ENCODE measurements at regions not wholly inside any gene's neighbourhood (a gene's known extent, or its start where the extent isn't known, plus 50 kb on each side); places are given as distances from the start of the nearest gene placed in this dataset.
"Not testable (repeated sequence)": the region's sequence is repeated elsewhere in the genome, so short reads cannot be mapped to it uniquely, and the experiment has no call there.

DNA sequence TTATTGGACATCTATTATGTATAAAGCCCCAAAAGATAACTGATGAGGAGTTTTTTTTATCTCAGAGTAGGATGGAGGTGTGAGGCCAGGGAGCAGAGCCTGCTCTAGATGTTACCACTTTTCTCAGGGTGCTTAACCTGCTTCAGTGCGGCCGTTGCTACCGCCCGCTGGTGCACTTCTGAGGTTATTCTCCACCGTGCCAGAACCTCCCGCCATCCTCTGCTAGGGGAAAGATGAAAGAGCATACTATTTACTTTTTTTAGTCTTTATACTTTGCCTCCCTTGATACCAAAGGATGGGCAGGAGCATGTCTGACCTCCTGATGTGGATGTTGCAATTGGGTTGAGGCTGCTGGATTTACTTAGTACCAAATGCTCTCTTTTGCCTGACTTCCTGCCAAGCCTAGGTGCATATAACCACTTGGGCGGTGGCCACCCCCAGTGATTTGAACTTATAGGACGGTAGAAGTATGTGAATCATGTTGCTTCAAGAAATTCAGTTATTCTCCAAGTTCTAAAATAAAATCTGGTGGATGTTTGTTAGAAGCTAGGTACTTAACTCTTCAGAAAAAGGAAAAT is 71.1 kb upstream of the HSPB3 start:
- peaks cover 5% of the 10 kb centered on the region for H3K27me3 Mint-ChIP-seq
- H3K9me3 Mint-ChIP-seq = no peaks in the 10 kb centered on the region
- no peaks in the 10 kb centered on the region for H3K36me3 Mint-ChIP-seq (ENCODE audit: low read depth)
- no peak overlapping the region for H3K27ac Mint-ChIP-seq
- DNase-seq = no peak
- H3K4me1 Mint-ChIP-seq (ENCODE audit: low read depth) = peaks cover 15% of the 10 kb centered on the region
- H3K4me3 Mint-ChIP-seq = no peak overlapping the region

DNA sequence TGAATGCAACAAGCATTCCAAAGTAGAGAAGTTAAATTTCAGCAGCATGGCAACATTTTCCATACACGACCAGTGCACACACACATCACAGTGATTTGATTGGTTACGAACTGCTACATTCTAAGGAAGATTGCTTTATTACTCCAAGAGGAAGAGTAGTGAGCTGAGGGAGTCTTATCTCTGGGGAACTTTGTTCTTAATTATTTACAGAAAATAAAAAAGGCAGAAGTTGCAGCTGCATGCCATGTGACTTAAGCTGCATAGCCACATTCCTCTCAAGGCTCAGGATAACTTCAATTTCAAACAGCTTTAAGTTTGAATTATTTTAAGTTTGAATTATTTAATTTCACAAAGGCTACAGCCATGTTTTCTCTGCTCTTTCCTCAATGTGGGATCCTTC is 71.6 kb upstream of the HSPB3 start:
- Mint-ChIP-seq H3K4me3 (no peak overlapping the region), H3K9me3 (no peaks in the 10 kb centered on the region), H3K4me1 (ENCODE audit: low read depth) (peaks cover 13% of the 10 kb centered on the region), H3K36me3 (ENCODE audit: low read depth) (no peaks in the 10 kb centered on the region), H3K27ac (no peak overlapping the region), H3K27me3 (peaks cover 8% of the 10 kb centered on the region)
- no peak for DNase-seq

GRCh38 chr5:54383225-54383901 is 72.1 kb upstream of the HSPB3 start:
- H3K27me3 Mint-ChIP-seq = peaks cover 13% of the 10 kb centered on the region
- DNase-seq = no peak
- no peaks in the 10 kb centered on the region for H3K9me3 Mint-ChIP-seq
- no peaks in the 10 kb centered on the region for H3K36me3 Mint-ChIP-seq (ENCODE audit: low read depth)
- H3K4me1 Mint-ChIP-seq (ENCODE audit: low read depth) = peaks cover 10% of the 10 kb centered on the region
- H3K4me3 Mint-ChIP-seq = no peak overlapping the region
- H3K27ac Mint-ChIP-seq = no peak overlapping the region

GRCh38 chr5:54381319-54381718 is 70.9 kb upstream of the ARL15 start:
- not testable (repeated sequence) for H3K36me3 Mint-ChIP-seq (ENCODE audit: low read depth); H3K9me3 Mint-ChIP-seq; H3K4me1 Mint-ChIP-seq (ENCODE audit: low read depth); H3K4me3 Mint-ChIP-seq; DNase-seq; H3K27ac Mint-ChIP-seq
- H3K27me3 Mint-ChIP-seq = peaks cover 28% of the 10 kb centered on the region

- peaks cover 3% of the 10 kb centered on the region for H3K9me3 Mint-ChIP-seq
- H3K27me3 Mint-ChIP-seq = peaks cover 38% of the 10 kb centered on the region
- no peaks in the 10 kb centered on the region for H3K4me1 Mint-ChIP-seq (ENCODE audit: low read depth)
- no peaks in the 10 kb centered on the region for H3K36me3 Mint-ChIP-seq (ENCODE audit: low read depth)
- no peak for DNase-seq
- H3K4me3 Mint-ChIP-seq = no peak overlapping the region
- H3K27ac Mint-ChIP-seq = no peak overlapping the region
These were observed 69.2 kb upstream of the ARL15 start for GRCh38 chr5:54379590-54379989.

- Mint-ChIP-seq H3K36me3 (ENCODE audit: low read depth) (no peaks in the 10 kb centered on the region), H3K4me3 (no peak overlapping the region), H3K4me1 (ENCODE audit: low read depth) (no peaks in the 10 kb centered on the region), H3K9me3 (peaks cover 3% of the 10 kb centered on the region), H3K27ac (no peak overlapping the region), H3K27me3 (peaks cover 42% of the 10 kb centered on the region)
- DNase-seq = no peak
These were observed 68.3 kb upstream of the ARL15 start for GRCh38 chr5:54378707-54379106.

DNA sequence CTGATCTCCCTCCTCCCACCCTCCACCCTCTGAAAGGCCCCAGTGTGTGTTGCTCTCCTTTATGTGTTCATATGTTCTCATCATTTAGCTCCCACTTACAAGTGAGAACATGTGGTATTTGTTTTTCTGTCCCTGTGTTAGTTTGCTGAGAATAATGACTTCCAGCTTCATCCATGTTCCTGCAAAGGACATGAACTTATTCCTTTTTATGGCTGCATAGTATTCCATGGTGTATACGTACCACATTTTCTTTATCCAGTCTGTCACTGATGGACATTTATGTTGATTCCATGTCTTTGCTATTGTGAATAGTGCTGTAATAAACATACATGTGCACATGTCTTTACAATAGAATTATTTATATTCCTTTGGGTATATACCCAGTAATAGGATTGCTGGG is 67.0 kb upstream of the ARL15 start:
- H3K4me3 Mint-ChIP-seq; H3K4me1 Mint-ChIP-seq (ENCODE audit: low read depth); H3K9me3 Mint-ChIP-seq; DNase-seq; H3K36me3 Mint-ChIP-seq (ENCODE audit: low read depth); H3K27ac Mint-ChIP-seq: not testable (repeated sequence)
- peaks cover 47% of the 10 kb centered on the region for H3K27me3 Mint-ChIP-seq

- Mint-ChIP-seq H3K4me3 (no peak overlapping the region), H3K27ac (no peak overlapping the region), H3K27me3 (peaks cover 24% of the 10 kb centered on the region), H3K9me3 (no peaks in the 10 kb centered on the region), H3K4me1 (ENCODE audit: low read depth) (no peaks in the 10 kb centered on the region), H3K36me3 (ENCODE audit: low read depth) (no peaks in the 10 kb centered on the region)
- DNase-seq = no peak
These were observed 60.6 kb upstream of the ARL15 start for GRCh38 chr5:54370982-54371381.

GRCh38 chr5:54367844-54368243 is 57.5 kb upstream of the ARL15 start:
- Mint-ChIP-seq H3K27me3 (peaks cover 12% of the 10 kb centered on the region), H3K27ac (no peak overlapping the region), H3K4me3 (no peak overlapping the region), H3K4me1 (ENCODE audit: low read depth) (no peaks in the 10 kb centered on the region), H3K36me3 (ENCODE audit: low read depth) (no peaks in the 10 kb centered on the region), H3K9me3 (no peaks in the 10 kb centered on the region)
- DNase-seq = no peak

GRCh38 chr5:54366707-54367106 is 56.3 kb upstream of the ARL15 start:
- Mint-ChIP-seq H3K9me3 (no peaks in the 10 kb centered on the region), H3K27ac (no peak overlapping the region), H3K4me1 (ENCODE audit: low read depth) (no peaks in the 10 kb centered on the region), H3K36me3 (ENCODE audit: low read depth) (no peaks in the 10 kb centered on the region), H3K27me3 (peaks cover 10% of the 10 kb centered on the region), H3K4me3 (no peak overlapping the region)
- no peak for DNase-seq

GRCh38 chr5:54363669-54364068 is 53.3 kb upstream of the ARL15 start:
- Mint-ChIP-seq H3K4me3 (no peak overlapping the region), H3K4me1 (ENCODE audit: low read depth) (no peaks in the 10 kb centered on the region), H3K36me3 (ENCODE audit: low read depth) (no peaks in the 10 kb centered on the region), H3K27me3 (peaks cover 18% of the 10 kb centered on the region), H3K9me3 (no peaks in the 10 kb centered on the region), H3K27ac (no peak overlapping the region)
- DNase-seq = no peak

- no peaks in the 10 kb centered on the region for H3K9me3 Mint-ChIP-seq
- no peaks in the 10 kb centered on the region for H3K4me1 Mint-ChIP-seq (ENCODE audit: low read depth)
- H3K4me3 Mint-ChIP-seq = no peak overlapping the region
- H3K27ac Mint-ChIP-seq = no peak overlapping the region
- no peaks in the 10 kb centered on the region for H3K36me3 Mint-ChIP-seq (ENCODE audit: low read depth)
- DNase-seq = no peak
- H3K27me3 Mint-ChIP-seq = peaks cover 19% of the 10 kb centered on the region
These were observed 52.7 kb upstream of the ARL15 start for GRCh38 chr5:54362992-54363625.

DNA sequence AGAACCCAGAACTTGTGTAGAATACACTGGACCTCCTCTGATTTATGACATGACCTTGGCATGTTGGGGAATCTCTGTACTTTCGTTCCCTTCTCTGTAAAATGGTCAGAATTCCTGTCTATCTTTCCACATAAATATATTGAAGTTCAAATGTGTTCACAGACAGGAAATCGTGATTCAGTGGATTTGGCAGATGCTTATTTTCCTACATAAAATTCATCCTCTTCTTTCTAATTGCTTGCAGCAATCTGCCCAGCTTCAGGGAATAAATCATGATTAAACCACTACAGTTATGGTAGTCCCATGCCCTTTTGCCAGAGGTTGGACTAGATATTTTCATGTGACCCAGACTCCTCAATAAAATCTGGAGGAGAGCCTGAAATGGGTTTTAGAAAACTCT is 52.1 kb upstream of the ARL15 start:
- no peak overlapping the region for H3K27ac Mint-ChIP-seq
- H3K4me3 Mint-ChIP-seq = no peak overlapping the region
- no peak for DNase-seq
- no peaks in the 10 kb centered on the region for H3K4me1 Mint-ChIP-seq (ENCODE audit: low read depth)
- H3K36me3 Mint-ChIP-seq (ENCODE audit: low read depth) = no peaks in the 10 kb centered on the region
- H3K27me3 Mint-ChIP-seq = peaks cover 26% of the 10 kb centered on the region
- no peaks in the 10 kb centered on the region for H3K9me3 Mint-ChIP-seq

GRCh38 chr5:54361691-54362411 is 51.5 kb upstream of the ARL15 start:
- Mint-ChIP-seq H3K36me3 (ENCODE audit: low read depth) (no peaks in the 10 kb centered on the region), H3K4me1 (ENCODE audit: low read depth) (no peaks in the 10 kb centered on the region), H3K27me3 (peaks cover 28% of the 10 kb centered on the region), H3K9me3 (no peaks in the 10 kb centered on the region), H3K27ac (no peak overlapping the region), H3K4me3 (no peak overlapping the region)
- DNase-seq = no peak

All from activated T-cell treated with anti-CD3 and anti-CD28 coated beads, Interleukin-2, amount 50 U/mL, for 24 hours (primary cell).